ENCODE measurements at regions not wholly inside any gene's neighbourhood (a gene's known extent, or its start where the extent isn't known, plus 50 kb on each side); places are given as distances from the start of the nearest gene placed in this dataset.

DNA sequence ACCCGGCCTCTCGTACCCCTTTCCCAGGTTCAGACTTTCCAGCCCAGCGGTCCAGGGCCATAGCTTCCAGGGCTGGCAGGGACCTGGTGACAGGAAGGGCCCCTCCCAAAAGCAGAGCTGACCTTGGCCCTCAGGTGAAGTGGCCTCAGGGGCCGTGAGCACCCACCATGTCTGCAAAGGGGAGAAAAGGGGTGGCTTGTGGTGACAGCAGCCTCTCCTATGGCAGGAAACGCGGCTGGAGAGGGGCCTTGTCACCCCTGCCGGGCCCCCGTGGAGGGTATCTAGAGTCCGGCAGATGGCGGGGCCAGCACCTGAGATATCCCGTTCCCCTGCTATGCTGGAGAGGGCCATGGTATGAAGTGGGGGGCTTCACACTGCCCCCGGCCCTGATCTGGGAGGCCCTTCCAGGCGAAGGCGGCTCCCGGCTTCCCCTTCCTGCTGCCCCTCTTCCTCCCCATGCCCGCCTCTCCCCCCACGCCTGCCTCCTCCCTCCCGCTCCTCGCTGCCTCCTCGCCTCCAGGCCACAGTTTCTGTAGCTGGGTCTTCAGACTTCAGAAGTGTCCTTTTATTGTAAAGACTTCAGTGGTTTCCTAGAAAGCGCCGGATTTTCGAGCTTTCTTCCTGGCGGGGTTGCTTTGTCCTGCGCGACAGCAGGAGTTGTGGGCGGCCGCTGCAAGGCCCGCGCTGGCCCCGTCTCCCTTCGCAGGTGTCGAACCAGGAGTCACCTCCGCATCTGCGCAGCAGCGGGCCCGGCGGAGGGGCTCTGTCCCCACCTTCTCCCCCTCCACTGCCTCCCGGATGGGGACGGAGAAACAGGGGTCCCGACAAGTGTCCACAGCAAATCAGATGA lies 240.5 kb upstream of the MYT1L start:
- peak; percentile 22 for DNase-seq (ENCODE audit: low spot score)
- Histone ChIP-seq H3K9ac (ENCODE audit: low read depth in 1 of 2, low read length in 2 of 2) (no peak overlapping the region), H3K27me3 (ENCODE audit: control insufficient read depth in 4 of 4, insufficient read depth in 4 of 4, low read length in 3 of 4) (no peaks in the 10 kb centered on the region), H3K36me3 (ENCODE audit: control insufficient read depth in 4 of 4, insufficient read depth in 3 of 4, low read depth in 1 of 4, low read length in 3 of 4) (no peaks in the 10 kb centered on the region), H3K4me3 (ENCODE audit: low read depth in 1 of 3, low read length in 3 of 3) (no peak overlapping the region), H3K9me3 (ENCODE audit: control insufficient read depth in 4 of 4, low read length in 3 of 4) (no peaks in the 10 kb centered on the region), H3K4me1 (ENCODE audit: control insufficient read depth in 4 of 4, insufficient read depth in 4 of 4, low read length in 3 of 4) (no peaks in the 10 kb centered on the region), H3K27ac (ENCODE audit: low read depth in 1 of 2, low read length in 2 of 2) (no peak overlapping the region)
- WGBS, result 93% methylated on average over 41 of the region's 41 CpGs
- TF ChIP-seq, protein P1, sequence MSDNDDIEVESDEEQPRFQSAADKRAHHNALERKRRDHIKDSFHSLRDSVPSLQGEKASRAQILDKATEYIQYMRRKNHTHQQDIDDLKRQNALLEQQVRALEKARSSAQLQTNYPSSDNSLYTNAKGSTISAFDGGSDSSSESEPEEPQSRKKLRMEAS (IDR thresholded peaks at IDR 0.05), result no peak
- TF ChIP-seq YY1 (IDR thresholded peaks at IDR 0.05), result no peak
- TF ChIP-seq, protein P2, sequence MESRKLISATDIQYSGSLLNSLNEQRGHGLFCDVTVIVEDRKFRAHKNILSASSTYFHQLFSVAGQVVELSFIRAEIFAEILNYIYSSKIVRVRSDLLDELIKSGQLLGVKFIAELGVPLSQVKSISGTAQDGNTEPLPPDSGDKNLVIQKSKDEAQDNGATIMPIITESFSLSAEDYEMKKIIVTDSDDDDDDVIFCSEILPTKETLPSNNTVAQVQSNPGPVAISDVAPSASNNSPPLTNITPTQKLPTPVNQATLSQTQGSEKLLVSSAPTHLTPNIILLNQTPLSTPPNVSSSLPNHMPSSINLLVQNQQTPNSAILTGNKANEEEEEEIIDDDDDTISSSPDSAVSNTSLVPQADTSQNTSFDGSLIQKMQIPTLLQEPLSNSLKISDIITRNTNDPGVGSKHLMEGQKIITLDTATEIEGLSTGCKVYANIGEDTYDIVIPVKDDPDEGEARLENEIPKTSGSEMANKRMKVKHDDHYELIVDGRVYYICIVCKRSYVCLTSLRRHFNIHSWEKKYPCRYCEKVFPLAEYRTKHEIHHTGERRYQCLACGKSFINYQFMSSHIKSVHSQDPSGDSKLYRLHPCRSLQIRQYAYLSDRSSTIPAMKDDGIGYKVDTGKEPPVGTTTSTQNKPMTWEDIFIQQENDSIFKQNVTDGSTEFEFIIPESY (IDR thresholded peaks at IDR 0.05), result no peak
- TF ChIP-seq FOXA1 (IDR thresholded peaks at IDR 0.05), result no peak
- TF ChIP-seq NR2F2 (IDR thresholded peaks at IDR 0.05), result no peak
- TF ChIP-seq EGR1 (IDR thresholded peaks at IDR 0.05; ENCODE audit: low read depth in 2 of 2), result no peak
- TF ChIP-seq JUND (IDR thresholded peaks at IDR 0.05), result no peak
- TF ChIP-seq RXRA (IDR thresholded peaks at IDR 0.05), result no peak
- no peak for TF ChIP-seq REST (IDR thresholded peaks at IDR 0.05)
- TF ChIP-seq HNF4A (conservative IDR thresholded peaks at IDR 0.05), result no peak
- TF ChIP-seq, protein P3, sequence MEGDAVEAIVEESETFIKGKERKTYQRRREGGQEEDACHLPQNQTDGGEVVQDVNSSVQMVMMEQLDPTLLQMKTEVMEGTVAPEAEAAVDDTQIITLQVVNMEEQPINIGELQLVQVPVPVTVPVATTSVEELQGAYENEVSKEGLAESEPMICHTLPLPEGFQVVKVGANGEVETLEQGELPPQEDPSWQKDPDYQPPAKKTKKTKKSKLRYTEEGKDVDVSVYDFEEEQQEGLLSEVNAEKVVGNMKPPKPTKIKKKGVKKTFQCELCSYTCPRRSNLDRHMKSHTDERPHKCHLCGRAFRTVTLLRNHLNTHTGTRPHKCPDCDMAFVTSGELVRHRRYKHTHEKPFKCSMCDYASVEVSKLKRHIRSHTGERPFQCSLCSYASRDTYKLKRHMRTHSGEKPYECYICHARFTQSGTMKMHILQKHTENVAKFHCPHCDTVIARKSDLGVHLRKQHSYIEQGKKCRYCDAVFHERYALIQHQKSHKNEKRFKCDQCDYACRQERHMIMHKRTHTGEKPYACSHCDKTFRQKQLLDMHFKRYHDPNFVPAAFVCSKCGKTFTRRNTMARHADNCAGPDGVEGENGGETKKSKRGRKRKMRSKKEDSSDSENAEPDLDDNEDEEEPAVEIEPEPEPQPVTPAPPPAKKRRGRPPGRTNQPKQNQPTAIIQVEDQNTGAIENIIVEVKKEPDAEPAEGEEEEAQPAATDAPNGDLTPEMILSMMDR (IDR thresholded peaks at IDR 0.05; ENCODE audit: low read depth, low read length, missing input control), result no peak
- TF ChIP-seq HNF4G (IDR thresholded peaks at IDR 0.05), result no peak

DNA sequence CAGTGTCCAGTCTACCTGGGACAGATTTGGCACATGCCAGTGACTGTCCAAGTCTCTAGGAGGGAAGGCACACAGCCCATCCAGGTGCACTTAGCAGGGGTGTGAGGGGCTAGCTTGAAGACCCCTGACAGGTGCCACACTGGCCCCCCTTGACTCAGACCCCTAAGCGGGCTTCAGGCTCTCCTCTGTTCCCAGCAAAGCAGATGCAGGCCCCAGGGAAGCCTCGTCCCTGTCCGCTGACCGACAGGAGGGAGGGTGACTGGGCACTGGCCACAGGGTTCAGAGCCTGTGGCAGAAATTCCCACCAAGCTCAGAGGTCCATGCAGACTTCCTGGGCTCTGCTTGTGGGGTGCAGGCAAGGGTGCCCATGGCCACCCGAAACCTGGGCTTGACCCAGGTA lies 239.8 kb upstream of the MYT1L start:
- H3K36me3 ChIP-seq (ENCODE audit: control insufficient read depth in 4 of 4, insufficient read depth in 3 of 4, low read depth in 1 of 4, low read length in 3 of 4), result no peaks in the 10 kb centered on the region
- no peaks in the 10 kb centered on the region for H3K27me3 ChIP-seq (ENCODE audit: control insufficient read depth in 4 of 4, insufficient read depth in 4 of 4, low read length in 3 of 4)
- H3K9me3 ChIP-seq (ENCODE audit: control insufficient read depth in 4 of 4, low read length in 3 of 4), result no peaks in the 10 kb centered on the region
- DNase-seq (ENCODE audit: low spot score), result peak; percentile 21
- H3K4me3 ChIP-seq (ENCODE audit: low read depth in 1 of 3, low read length in 3 of 3), result no peak overlapping the region
- 81% methylated on average over 5 of the region's 5 CpGs for WGBS
- TF ChIP-seq RAD21 (IDR thresholded peaks at IDR 0.05) (no peak), JUND (IDR thresholded peaks at IDR 0.05) (no peak)
- H3K9ac ChIP-seq (ENCODE audit: low read depth in 1 of 2, low read length in 2 of 2), result no peak overlapping the region
- no peaks in the 10 kb centered on the region for H3K4me1 ChIP-seq (ENCODE audit: control insufficient read depth in 4 of 4, insufficient read depth in 4 of 4, low read length in 3 of 4)
- H3K27ac ChIP-seq (ENCODE audit: low read depth in 1 of 2, low read length in 2 of 2), result no peak overlapping the region

All from liver (tissue), 8 donors.